IPS DF 4.7 (cell line): ENCODE measurements at regions not wholly inside any gene's neighbourhood (a gene's known extent, or its start where the extent isn't known, plus 50 kb on each side); places are given as distances from the start of the nearest gene placed in this dataset.
"Not testable (repeated sequence)": the region's sequence is repeated elsewhere in the genome, so short reads cannot be mapped to it uniquely, and the experiment has no call there.

ENCODE experiments used
- DNase-seq: peaks from one replicate; pipeline ENCODE4 v3.0.0-alpha.2; 2013; ENCODE audit warnings: low spot score; ENCODE audit errors: extremely low read depth

DNA sequence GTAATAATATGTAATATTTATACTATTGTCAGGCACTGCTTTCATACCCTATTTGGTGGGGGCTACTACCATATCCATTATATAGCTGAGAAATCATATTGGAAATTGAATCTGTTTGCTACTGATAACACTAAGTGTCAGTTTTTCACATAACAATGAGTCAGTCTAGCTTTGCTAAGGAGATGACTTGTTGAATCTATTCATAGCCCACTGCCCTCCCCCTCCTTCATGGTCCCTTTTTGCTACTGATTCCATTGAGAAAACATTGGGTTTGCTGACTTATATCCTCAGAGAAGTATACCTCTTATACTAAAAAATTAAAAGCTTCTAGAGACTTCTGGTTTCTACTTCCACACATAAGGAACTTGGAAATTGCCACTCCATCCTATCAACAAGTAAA lies 1898.4 kb downstream of the STIM2 start:
- DNase-seq = no peak

DNA sequence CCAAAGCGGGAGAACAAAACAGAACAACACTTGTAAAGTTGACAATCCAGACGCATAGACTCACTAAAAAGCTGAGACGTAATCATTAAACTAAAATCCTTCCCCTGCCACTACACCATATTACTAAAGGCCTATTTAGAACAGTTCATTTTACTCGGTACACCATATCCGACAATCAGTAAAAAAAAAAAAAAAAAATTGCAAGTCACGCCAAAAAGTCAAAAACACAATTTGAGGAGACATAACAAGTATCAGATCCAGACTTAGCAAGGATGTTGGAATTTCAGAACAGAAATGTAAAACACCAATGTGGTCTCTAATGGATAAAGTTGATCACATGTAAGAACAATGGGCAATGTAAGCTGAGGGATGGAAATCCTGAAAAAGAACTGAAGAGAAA lies 1899.4 kb downstream of the STIM2 start:
- no peak for DNase-seq

DNA sequence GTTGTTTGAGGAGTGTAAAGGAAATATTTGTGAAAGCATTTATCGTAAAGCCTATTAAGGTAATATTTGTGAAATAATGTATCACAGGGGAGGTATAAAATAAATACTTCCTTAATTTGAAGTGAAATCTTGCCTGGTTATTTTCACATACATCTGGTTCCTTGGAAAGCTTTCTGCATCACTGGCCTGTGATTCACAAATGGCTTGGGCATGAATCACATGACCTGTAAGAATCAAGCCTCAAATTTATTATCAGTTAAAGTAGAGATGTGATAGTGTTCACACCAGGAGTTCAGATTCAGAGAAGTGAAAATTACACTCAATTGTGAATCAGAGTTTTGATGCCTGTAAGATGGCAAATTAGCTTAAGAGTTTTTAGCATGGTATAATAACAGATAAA lies 1911.4 kb downstream of the STIM2 start:
- no peak for DNase-seq

DNA sequence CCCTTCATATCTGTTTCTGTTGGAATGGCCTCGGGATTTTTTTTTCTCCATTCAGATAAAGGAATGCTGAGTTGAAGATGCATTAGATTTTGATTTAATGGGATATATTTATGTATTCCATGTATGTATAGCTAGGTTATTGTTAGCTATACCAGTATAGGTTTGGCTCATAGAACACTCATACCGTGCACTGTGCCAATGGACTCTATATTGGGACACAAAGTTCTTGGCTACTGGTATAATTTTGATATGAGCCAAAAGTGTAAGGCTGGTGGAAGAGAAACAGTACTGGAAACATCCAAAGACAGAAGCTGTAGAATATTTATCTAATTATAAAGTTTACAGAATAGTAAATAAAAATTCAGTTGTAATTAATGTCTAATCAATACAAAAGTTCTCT lies 1912.1 kb downstream of the STIM2 start:
- no peak for DNase-seq

DNA sequence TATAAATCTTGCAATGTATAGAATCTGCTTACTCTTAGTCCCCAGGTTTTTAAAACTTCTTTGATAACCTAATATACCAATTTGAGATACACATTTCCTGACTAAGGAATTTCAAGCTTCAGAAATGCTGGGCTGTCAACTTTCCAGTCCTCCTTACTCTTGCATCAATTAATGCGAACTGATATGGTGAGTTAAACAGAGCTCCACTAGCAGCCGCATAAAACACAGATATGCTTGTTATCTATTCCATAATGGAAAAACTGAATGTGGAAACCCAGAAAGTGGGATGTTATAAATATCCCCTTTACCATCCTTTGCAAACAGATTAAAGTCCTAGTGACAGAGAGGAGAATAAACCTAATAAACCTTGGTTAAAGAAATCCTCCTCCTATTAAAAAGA lies 1913.7 kb downstream of the STIM2 start:
- no peak for DNase-seq

DNA sequence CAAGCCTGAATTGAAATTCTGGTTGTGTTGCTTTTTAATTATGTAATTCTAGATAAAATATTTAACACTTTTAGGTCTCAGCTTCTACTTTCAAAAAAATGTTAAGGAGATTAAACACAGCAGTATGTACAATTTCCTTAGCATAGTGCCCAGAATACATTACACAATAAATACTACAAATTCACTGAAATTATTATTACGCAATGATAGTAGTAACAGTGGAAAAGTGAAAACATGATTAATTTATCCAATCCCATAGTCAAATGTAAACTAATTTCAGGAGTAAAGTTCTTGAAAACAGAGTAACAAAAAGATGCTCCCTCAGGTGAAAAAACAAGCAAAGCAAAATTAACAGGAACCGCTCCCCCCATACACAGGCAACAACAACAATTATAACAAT lies 1915.4 kb downstream of the STIM2 start:
- DNase-seq = no peak

DNA sequence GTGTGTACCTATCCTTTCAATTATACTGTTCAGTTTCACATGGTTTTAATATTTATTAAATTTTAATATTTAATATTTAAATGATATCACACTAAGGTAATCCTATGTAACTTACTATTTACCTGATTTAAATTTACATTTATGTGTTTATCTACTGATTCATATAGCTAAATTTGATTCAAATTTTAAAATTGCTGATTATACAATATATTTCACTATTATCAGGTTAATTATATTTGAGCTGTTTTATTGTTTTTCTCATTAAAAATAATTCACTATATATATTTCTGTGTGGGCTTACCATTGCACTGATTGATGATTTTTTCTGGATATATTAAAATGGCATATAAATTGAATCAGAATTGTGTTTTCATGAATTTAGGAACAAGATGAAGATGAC lies 1923.5 kb downstream of the STIM2 start:
- DNase-seq = no peak

DNA sequence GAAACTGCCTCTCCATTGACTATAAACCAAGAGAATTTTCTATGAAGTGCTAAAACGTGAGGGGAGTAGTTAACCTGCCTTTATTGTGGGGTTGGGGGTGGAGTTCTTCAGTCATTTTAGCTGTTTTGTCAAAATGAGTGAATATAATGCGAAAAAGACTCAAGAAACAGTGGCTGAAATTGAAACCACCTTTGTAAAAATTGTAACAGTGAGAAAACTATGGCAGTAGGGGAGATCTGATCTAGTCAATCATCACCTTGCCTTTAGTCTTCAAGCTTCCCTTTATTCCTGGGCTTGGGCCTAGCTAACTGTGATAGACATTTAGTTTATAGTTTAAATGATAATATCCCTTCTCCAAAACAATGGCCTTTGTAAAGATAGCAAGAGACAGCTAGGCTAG lies 1927.3 kb downstream of the STIM2 start:
- DNase-seq = no peak

DNA sequence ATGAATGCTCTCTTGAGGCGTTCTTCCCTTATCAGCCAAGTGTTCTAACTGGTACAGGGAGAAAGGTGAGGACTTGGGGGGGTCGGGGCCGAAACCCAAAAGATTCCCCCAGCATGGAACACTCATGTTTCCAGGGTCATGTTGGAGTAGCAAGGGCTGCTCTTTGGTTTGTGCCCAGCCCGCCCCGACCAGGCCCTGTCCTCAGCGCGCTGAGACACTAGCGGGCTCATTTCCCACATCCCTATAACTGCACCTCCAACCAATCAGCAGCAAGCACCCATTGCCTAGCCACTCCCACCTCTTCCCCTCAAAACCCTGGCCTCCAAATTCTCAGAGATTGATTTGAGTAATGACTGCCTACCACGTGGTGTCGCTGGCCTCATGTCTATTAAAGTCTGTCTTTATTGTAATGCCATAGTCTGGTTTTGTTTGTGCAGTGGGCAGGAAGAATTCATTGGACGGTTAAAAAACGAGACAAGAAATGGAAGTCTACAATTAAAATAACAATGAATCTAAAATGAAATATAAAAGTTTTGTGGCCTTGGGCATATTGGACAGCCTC lies 1928.4 kb downstream of the STIM2 start:
- no peak for DNase-seq

DNA sequence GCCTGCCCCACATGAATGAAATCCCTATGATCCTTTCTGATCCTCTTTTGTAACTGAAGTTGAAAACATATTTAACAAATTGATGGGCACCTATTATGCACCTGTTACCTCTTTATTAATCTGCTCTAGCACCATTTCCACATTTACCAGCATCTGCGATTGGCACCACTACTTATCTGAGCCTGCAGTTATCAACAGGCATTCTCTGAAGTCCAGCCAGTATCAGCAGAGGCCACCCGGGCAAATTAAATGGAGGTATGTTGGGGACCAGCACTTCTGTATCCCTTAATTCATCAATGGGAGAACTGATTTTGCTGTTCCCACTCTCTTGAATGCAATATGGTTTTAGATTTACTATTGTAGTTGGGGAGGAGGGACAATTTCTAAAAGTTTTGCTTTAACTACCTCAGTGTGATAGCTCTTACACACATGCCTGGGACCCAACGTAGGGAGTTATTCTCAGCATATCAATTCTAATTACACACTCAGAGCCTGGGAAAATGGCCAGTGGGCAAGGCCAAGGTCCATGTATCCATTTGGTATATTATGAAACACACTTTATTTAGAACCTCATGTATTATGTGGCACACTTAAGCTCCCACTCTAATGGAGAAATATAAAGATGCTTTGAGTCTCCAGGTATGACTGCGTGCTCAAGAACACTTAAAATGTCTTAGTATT lies 1927.1 kb upstream of the PCDH7 start:
- no peak for DNase-seq

DNA sequence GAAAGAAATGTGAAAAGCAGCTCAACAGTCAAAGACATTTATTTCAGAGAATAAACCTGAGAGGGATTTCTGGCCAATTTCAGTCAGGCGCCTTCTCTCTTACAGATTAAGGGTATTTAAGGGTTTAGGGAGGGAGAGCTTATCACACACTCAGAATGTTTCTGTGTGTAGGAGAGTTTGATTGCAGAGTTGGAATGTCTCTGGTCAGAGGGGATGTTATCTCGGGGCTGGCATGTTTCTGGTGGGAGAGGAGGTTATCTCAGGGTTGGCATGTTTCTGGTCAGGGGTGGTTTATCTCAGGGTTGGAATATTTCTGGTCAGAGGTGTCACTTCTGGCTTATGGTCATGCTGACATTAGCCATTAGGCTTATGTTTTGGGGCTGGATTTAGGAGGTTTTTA lies 1920.5 kb upstream of the PCDH7 start:
- no peak for DNase-seq

DNA sequence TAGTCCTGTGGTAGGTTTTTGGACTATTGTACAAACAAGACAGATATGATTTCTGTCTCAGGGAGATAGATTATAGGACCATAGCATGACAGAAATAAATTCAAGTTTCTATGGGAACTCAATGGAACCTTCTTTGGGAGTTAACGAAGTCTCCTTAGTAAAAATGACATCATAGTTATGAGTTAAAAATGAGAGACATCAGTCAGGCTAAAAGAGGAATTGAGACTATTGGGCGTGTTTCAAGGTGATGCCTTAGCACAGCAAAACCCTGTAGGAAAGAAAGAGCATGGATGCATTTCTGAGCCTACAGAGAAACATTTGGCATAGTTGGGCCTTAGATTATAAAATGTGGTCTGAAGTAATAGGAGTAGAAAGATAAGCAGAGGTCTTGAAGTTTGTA lies 1909.1 kb upstream of the PCDH7 start:
- DNase-seq = no peak

DNA sequence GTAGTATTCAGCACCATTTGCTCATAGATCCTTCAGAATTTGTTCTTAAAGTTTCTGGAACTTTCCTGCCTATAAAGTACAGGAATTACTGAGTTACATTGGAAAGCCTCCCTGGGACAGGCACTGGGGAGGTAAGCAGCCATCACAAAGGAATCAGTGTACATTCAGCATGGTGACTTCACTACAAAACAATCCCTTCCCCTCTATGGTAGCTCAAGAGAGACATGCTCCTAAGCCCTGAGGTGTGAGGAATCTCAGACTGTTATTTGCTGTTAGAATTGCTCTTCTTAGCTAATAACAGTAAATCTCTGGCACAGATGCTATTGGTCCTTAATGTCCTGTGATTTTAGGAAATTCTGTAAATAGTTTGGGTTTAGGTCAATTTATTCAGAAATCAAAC lies 1898.0 kb upstream of the PCDH7 start:
- no peak for DNase-seq

DNA sequence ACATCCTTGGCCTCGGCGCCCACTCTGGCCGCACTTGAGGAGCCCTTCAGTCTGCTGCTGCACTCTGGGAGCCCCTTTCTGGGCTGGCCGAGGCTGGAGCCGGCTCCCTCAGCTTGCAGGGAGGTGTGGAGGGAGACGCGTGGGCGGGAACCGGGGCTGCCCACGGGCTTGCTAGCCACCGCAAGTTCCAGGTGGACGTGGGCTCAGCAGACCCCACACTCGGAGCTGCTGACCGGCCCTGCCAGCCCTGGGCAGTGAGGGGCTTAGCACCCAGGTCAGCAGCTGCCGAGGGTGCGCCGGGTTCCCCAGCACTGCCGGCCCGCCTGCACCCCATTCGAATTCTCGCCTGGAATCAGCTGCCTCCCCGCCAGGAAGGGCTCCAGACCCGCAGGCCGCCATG lies 1892.3 kb upstream of the PCDH7 start:
- DNase-seq = no peak

DNA sequence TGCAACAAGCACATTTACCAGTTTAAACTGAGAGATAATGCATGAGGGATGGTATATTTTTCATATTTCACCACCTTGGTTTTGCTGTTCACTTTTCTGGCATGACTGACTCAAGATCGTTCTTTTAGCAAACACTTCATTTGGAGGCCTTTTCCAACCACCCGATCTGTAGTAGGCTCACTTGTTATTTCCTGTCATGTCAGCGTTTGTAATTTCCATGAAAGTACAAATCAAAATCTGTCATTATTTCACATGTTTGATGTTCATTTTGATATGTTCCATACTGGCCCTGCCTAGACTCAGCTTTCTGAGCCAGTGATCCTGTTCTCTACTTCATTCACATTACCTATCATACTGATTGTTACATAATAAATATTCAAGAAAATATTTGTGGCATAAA lies 1888.3 kb upstream of the PCDH7 start:
- DNase-seq = no peak

DNA sequence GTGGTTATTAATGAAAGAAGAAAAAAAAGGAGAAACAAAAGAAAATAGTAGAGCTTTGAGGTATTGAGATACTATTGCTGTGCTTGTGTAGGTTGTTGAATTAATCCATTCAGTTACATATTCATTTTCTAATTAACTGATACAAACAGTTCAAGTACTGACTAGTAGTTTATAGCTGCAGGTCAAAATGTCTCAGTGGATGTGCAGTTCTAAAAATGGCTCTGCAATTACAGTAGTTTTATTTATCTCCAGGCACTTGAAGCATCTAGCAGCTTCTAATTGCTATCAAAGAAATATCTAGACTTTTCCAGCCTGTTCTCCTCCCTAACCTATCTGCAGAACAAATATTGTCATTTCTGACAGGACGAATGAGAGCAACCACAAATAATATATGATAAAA lies 1887.7 kb upstream of the PCDH7 start:
- DNase-seq = no peak

DNA sequence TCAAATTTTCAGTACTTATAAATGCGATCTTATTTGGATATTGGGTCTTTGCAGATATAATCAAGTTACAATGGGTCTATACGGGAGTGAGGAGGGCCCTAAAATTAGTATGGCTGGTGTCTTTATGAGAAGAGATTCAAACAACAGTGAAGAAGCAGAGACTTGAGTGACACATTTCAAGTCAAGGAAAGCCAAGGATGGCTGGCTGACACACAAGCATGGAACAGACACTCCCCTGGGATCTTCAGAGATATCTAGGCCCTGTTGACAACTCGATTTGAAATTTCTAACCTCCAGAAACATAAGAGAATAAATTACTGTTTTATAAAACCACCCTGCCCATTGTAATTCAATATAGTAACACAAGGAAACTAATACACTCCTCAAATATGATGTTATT lies 1886.0 kb upstream of the PCDH7 start:
- no peak for DNase-seq

DNA sequence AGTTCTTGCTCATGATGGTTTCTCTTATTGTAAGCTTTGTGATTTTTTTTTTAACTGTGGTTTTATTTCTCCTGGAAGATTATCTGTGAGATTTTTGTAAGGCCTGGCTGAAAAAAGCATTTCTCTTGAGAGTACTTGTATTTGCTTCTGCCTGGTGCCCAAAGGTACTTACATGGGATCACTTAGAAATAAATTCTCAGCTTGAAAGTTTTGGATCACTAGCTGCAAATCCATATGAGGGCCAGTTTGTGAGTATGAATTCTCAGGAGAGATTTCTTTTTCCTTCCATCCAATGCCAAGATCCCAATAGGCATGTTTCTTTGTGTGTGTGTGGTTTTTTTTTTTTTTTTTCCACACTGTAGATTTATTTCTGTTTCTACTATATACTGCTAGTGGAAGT lies 1884.7 kb upstream of the PCDH7 start:
- DNase-seq = no peak

DNA sequence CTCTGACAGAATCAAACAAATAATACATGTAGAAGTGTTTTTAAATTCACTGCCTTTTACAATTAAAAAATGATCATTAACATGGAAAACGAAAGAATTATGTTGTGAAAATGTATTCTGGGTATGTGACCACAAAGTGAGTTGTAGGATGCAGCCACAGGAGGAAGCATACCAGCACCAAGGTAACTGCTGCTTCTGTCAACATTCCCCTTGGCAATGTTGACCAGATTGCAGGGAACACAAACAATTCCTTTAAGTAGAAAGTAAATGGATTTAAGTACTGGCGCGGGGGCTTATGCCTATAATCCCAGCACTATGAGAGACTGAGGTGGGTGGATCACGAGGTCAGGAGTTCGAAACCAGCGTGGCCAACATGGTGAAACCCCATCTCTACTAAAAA lies 1877.9 kb upstream of the PCDH7 start:
- DNase-seq = no peak

DNA sequence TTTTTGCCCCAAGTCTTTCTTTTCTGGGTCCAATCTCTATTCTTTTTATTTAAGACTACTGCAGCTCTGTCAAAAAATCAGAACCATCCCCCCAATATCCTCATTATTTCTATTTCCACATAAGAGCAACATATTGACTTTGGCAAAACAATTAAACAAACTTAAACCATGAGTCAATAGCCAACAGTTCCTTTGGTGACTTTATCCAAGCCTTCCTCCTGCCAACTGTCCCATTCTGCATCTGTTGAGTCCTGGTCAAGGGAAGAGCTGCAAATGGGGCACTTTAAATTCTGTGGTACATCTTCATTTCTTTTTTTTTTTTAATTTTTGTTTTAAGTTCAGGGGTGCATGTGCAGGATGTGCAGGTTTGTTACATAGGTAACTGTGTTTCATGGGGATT lies 1875.0 kb upstream of the PCDH7 start:
- DNase-seq = no peak

DNA sequence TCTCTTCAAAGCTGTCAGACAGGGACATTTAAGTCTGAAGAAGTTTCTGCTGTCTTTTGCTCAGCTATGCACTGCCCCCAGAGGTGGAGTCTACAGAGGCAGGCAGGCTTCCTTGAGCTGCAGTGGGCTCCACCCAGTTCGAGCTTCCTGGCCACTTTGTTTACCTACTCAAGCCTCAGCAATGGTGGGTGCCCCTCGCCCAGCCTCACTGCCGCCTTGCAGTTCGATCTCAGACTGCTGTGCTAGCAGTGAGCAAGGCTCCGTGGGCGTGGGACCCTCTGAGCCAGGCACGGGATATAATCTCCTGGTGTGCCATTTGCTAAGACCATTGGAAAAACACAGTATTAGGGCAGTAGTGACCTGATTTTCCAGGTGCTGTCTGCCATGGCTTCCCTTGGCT lies 1863.1 kb upstream of the PCDH7 start:
- DNase-seq = not testable (repeated sequence)

DNA sequence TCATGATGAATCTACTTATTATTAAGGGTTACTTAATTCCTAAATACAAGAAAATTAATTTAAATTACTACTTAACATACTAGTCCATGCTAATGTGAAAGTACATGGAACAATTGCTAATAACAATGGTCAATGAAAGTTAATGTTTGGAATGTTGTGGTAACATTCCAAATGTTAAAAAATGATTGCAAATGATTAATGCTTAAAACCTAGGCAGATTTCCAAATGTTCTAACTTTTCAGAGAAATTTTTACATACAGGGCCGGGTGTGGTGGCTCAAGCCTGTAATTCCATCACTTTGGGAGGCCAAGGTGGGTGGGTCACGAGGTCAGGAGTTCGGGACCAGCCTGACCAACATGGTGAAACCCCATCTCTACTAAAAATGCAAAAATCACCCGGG lies 1851.3 kb upstream of the PCDH7 start:
- no peak for DNase-seq

DNA sequence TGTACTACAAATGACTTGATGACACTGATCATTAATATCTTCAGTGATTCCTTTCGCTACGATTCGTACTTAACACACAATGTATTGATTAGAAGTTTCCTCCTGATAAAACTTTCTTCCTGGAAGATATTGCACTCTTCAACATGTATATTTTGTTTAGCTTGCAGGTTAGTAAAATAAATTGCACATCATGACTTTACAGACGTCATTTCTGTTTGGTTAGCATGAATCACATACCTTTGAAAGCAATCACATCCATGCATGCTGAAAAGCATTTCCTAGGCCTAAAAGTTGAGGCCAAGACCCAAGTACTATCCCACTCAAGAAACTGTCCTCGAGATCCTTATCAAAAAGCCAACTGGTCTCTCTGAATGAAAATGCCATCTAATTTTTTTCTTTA lies 1841.0 kb upstream of the PCDH7 start:
- DNase-seq = no peak

DNA sequence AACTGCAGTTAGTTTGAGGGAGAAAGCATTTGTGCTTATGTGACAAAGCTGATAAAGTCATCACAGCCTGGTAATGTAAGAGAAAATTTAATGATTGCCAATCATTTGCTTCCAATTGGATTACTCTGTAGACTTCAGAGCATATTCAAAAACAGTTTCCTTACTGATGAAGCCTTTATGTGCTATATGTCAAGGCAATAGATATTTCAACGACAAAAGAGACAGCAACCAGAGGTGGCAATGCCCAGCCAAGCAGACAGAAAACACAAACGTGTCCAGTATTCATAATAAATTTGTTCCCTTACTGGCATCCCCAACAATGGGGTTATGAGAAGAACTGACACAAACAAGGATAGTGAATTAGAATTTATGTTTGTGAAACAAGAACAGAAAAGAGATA lies 1840.3 kb upstream of the PCDH7 start:
- no peak for DNase-seq
